Smooth muscle cell (in vitro differentiated cells): ENCODE measurements at regions not wholly inside any gene's neighbourhood (a gene's known extent, or its start where the extent isn't known, plus 50 kb on each side); places are given as distances from the start of the nearest gene placed in this dataset.

Source experiments
- DNase-seq: peaks from one replicate; lab custom pipeline; 2025; ENCODE audit not compliant: unreplicated experiment; lab: John Stamatoyannopoulos, UW
- H2AFZ ChIP-seq: fragments of 200-600 bp; sonication (generic); 2 replicates; pipeline ENCODE4 v1.6.0; 2016; ENCODE audit warnings: antibody characterized with exemption, low read depth, mild to moderate bottlenecking
- H3F3A ChIP-seq: fragments of 200-600 bp; sonication (generic); 2 replicates; pipeline ENCODE4 v1.6.0; 2017; ENCODE audit warnings: antibody characterized with exemption, low read depth
- H3K27ac ChIP-seq: fragments of 200-600 bp; sonication (generic); 2 replicates; pipeline ENCODE4 v1.5.1; 2016; ENCODE audit warnings: low read depth, mild to moderate bottlenecking
- H3K27me3 ChIP-seq: fragments of 200-600 bp; sonication (generic); 2 replicates; pipeline ENCODE4 v1.6.1; 2016; ENCODE audit warnings: low read depth, mild to moderate bottlenecking
- H3K36me3 ChIP-seq: fragments of 200-600 bp; sonication (generic); 2 replicates; pipeline ENCODE4 v1.5.1; 2016; ENCODE audit warnings: low read depth
- H3K4me1 ChIP-seq: fragments of 200-600 bp; sonication (generic); 2 replicates; pipeline ENCODE4 v1.5.1; 2016; ENCODE audit warnings: low read depth
- H3K4me2 ChIP-seq: fragments of 200-600 bp; sonication (generic); 2 replicates; pipeline ENCODE4 v1.6.0; 2016; ENCODE audit warnings: mild to moderate bottlenecking
- H3K4me3 ChIP-seq: fragments of 200-600 bp; sonication (generic); 2 replicates; pipeline ENCODE4 v1.5.1; 2016; ENCODE audit warnings: mild to moderate bottlenecking
- H3K79me2 ChIP-seq: fragments of 200-600 bp; sonication (generic); 2 replicates; pipeline ENCODE4 v1.6.0; 2016; ENCODE audit warnings: low read depth, mild to moderate bottlenecking
- H3K9ac ChIP-seq: fragments of 200-600 bp; sonication (generic); 2 replicates; pipeline ENCODE4 v1.6.0; 2016; ENCODE audit warnings: low read depth
- H3K9me3 ChIP-seq: fragments of 200-600 bp; sonication (generic); replicated peaks from 2 replicates; pipeline ENCODE4 v1.5.1; 2016; ENCODE audit warnings: low read depth
- H4K20me1 ChIP-seq: fragments of 200-600 bp; sonication (generic); 2 replicates; pipeline ENCODE4 v1.6.0; 2016; ENCODE audit warnings: low read depth
- CTCF ChIP-seq: fragments of 200-600 bp; sonication (generic); IDR thresholded peaks from 2 replicates; pipeline ENCODE4 v1.5.1; 2017; ENCODE audit warnings: borderline replicate concordance, mild to moderate bottlenecking, antibody characterized with exemption; ENCODE audit not compliant: insufficient read depth, poor library complexity, severe bottlenecking
- WGBS: methylation state at CpG from one replicate; pipeline ENCODE4 v1.1.7; 2016; ENCODE audit warnings: low lambda C conversion rate; 5-methylcytosine and 5-hydroxymethylcytosine counted together

GRCh38 chr16:73216932-73217331 lies 169.0 kb upstream of the ZFHX3 start:
- Histone ChIP-seq H3K4me1 (peaks cover 7% of the 10 kb centered on the region), H4K20me1 (no peaks in the 10 kb centered on the region), H3K27ac (no peak overlapping the region), H2AFZ (no peak overlapping the region), H3K9ac (no peak overlapping the region), H3K27me3 (no peaks in the 10 kb centered on the region), H3K4me3 (no peak overlapping the region), H3K4me2 (no peak overlapping the region), H3K9me3 (no peaks in the 10 kb centered on the region), H3F3A (peaks cover 14% of the 10 kb centered on the region), H3K36me3 (no peaks in the 10 kb centered on the region), H3K79me2 (no peaks in the 10 kb centered on the region)
- no peak for DNase-seq
- TF ChIP-seq CTCF = no peak
- WGBS = 72% methylated on average over 8 of the region's 8 CpGs

GRCh38 chr16:73215678-73216377 lies 167.9 kb upstream of the ZFHX3 start:
- peak overlapping the region; percentile 83 for H3K9ac ChIP-seq
- WGBS = over 99% methylated on average over 5 of the region's 5 CpGs

GRCh38 chr16:73214825-73215677 lies 167.1 kb upstream of the ZFHX3 start:
- Histone ChIP-seq H3K9me3 (no peaks in the 10 kb centered on the region), H3K4me3 (no peak overlapping the region), H3K79me2 (no peaks in the 10 kb centered on the region), H3K4me1 (peaks cover 7% of the 10 kb centered on the region), H3K36me3 (no peaks in the 10 kb centered on the region), H3K27ac (peak overlapping the region; percentile 98), H3K9ac (peak overlapping the region; percentile 83), H4K20me1 (no peaks in the 10 kb centered on the region), H2AFZ (no peak overlapping the region), H3K27me3 (no peaks in the 10 kb centered on the region), H3F3A (peaks cover 14% of the 10 kb centered on the region), H3K4me2 (peak overlapping the region; percentile 71)
- 33% methylated on average over 3 of the region's 3 CpGs for WGBS
- no peak for TF ChIP-seq CTCF
- DNase-seq = no peak

More at GRCh38 chr16:73215678-73216377, 167.9 kb upstream of the ZFHX3 start:
- Histone ChIP-seq H3K4me1 (peaks cover 7% of the 10 kb centered on the region), H3K27me3 (no peaks in the 10 kb centered on the region), H3K4me2 (peak overlapping the region; percentile 52), H2AFZ (no peak overlapping the region), H3K4me3 (no peak overlapping the region), H3K9me3 (no peaks in the 10 kb centered on the region), H4K20me1 (no peaks in the 10 kb centered on the region), H3K27ac (peak overlapping the region; percentile 98), H3K79me2 (no peaks in the 10 kb centered on the region), H3F3A (peaks cover 14% of the 10 kb centered on the region), H3K36me3 (no peaks in the 10 kb centered on the region)
- TF ChIP-seq CTCF = no peak
- no peak for DNase-seq
